ENCODE measurements at regions not wholly inside any gene's neighbourhood (a gene's known extent, or its start where the extent isn't known, plus 50 kb on each side); places are given as distances from the start of the nearest gene placed in this dataset.

- no peaks in the 10 kb centered on the region for H4K20me1 ChIP-seq (ENCODE audit: control insufficient read depth, insufficient read depth, insufficient read length)
- H3K4me2 ChIP-seq (ENCODE audit: insufficient read depth, insufficient read length, low read length), result no peak overlapping the region
- no peak for DNase-seq
- Mint-ChIP-seq H3K4me3 (no peak overlapping the region), H3K36me3 (ENCODE audit: insufficient read depth in 1 of 3, low read depth in 3 of 3) (peaks cover 2 to 12% (median 3%) of the 10 kb centered on the region in 3 experiments; a peak in 4 of 7 replicates), H3K27me3 (ENCODE audit: low read depth) (peaks cover 13% of the 10 kb centered on the region), H3K9me3 (peaks cover 4 to 10% of the 10 kb centered on the region in 2 experiments; a peak in 3 of 5 replicates), H3K27ac (no peak overlapping the region), H3K4me1 (peaks cover 9 to 18% of the 10 kb centered on the region in 2 experiments)
- H4K91ac ChIP-seq (ENCODE audit: insufficient read length, low read depth, low read length), result no peak overlapping the region
- no peaks in the 10 kb centered on the region; the same call in 1 of the 2 replicates for H3K4me1 ChIP-seq (ENCODE audit: insufficient read depth, low read length)
- H3K18ac ChIP-seq (ENCODE audit: insufficient read length, low read depth, low read length), result no peak overlapping the region
- H3K23me2 ChIP-seq (ENCODE audit: insufficient read length, low read depth, low read length, poor library complexity, severe bottlenecking), result no peaks in the 10 kb centered on the region
- H3K4ac ChIP-seq (ENCODE audit: low read depth, low read length), result no peak overlapping the region
- no peak overlapping the region for H2BK5ac ChIP-seq (ENCODE audit: insufficient read length, low read length)
- H2BK20ac ChIP-seq (ENCODE audit: low read depth, low read length, poor library complexity, severe bottlenecking), result no peak overlapping the region
- no peak overlapping the region for H2AK5ac ChIP-seq (ENCODE audit: insufficient read length, low read length)
- no peak overlapping the region for H3T11ph ChIP-seq (ENCODE audit: low read length)
- H3K14ac ChIP-seq (ENCODE audit: insufficient read depth, low read length), result no peak overlapping the region
- no peak overlapping the region for H3K9ac ChIP-seq (ENCODE audit: extremely low read depth, insufficient read length, low read length)
- H2BK120ac ChIP-seq (ENCODE audit: low read depth, low read length, poor library complexity, severe bottlenecking), result no peak overlapping the region
- WGBS (ENCODE audit: extremely low coverage, insufficient read length, low lambda C conversion rate), result no CpG with 5 or more reads among the region's 5 CpGs
- no peaks in the 10 kb centered on the region for H3K79me1 ChIP-seq (ENCODE audit: insufficient read depth, low read depth, low read length, poor library complexity, severe bottlenecking)
- no peak for TF ChIP-seq CTCF (conservative IDR thresholded peaks at IDR 0.05)
- no peaks in the 10 kb centered on the region for H3K9me3 ChIP-seq (ENCODE audit: control insufficient read depth, low read depth, low read length)
- no peak overlapping the region for H3K23ac ChIP-seq (ENCODE audit: insufficient read length, low read depth, low read length)
- no peaks in the 10 kb centered on the region; the same call in 1 of the 2 replicates for H3K27me3 ChIP-seq (ENCODE audit: insufficient read depth, low read length)
- no peak overlapping the region for H2AFZ ChIP-seq (ENCODE audit: low read length)
- H2BK12ac ChIP-seq (ENCODE audit: insufficient read length, low read depth, low read length), result no peak overlapping the region
- H3K27ac ChIP-seq (ENCODE audit: insufficient read length, low read depth, low read length), result no peak overlapping the region
- no peak overlapping the region for H3K56ac ChIP-seq (ENCODE audit: insufficient read length, low read depth, low read length)
- no peaks in the 10 kb centered on the region for H3K79me2 ChIP-seq (ENCODE audit: insufficient read depth, low read length)
- no peak overlapping the region for H4K5ac ChIP-seq (ENCODE audit: insufficient read length, low read depth, low read length)
- H4K8ac ChIP-seq (replicated peaks; ENCODE audit: insufficient read length, low read depth, low read length), result no peak overlapping the region
- no peak overlapping the region for H2BK15ac ChIP-seq (ENCODE audit: low read depth, low read length)
Measured at GRCh38 chr1:38297246-38297645, 250.7 kb upstream of the POU3F1 start.

All from H9 (cell line).